Endothelial cell of umbilical vein (primary cell): ENCODE measurements at regions not wholly inside any gene's neighbourhood (a gene's known extent, or its start where the extent isn't known, plus 50 kb on each side); places are given as distances from the start of the nearest gene placed in this dataset.

Experiments
- BruUV-seq: library from RNA; stranded (reverse); fragments of 400-500 nt; replicated peaks from 2 replicates; lab custom pipeline; 2021; lab: Mats Ljungman, UMichigan
- CTCF ChIA-PET: fragments of 300-600, 350-600 bp; sonication (Branson Sonifier 250); formaldehyde crosslinking; loops from one replicate; lab custom pipeline; 2021; ENCODE audit warnings: antibody characterized with exemption, inconsistent platforms; lab: Charles Lee
- POLR2A ChIA-PET: fragments of 300-600, 350-600 bp; sonication (Branson Sonifier 250); formaldehyde crosslinking; loops from one replicate; lab custom pipeline; 2021; ENCODE audit warnings: antibody characterized with exemption, inconsistent platforms; lab: Charles Lee
- DNase-seq: peaks from one replicate; pipeline ENCODE4 v3.0.0-alpha.2; 2011; ENCODE audit warnings: low read depth, low spot score
- FAIRE-seq: peaks from 2 replicates; lab custom pipeline; 2011; peaks lifted over from hg19 to GRCh38; lab: Jason Lieb, UNC
- H2AFZ ChIP-seq: 2 replicates; pipeline ENCODE4 v1.6.0; 2012; ENCODE audit warnings: low read depth, low read length, control low read depth, inconsistent platforms
- H3K27ac ChIP-seq: 2 replicates; pipeline ENCODE4 v1.5.1; 2011; ENCODE audit warnings: low read depth, mild to moderate bottlenecking, control low read depth, low read length, moderate library complexity; ENCODE audit not compliant: insufficient read depth
- H3K27me3 ChIP-seq, 2 experiments: 2 replicates each; pipeline versions ENCODE4 v1.6.0 to v1.6.1; 2011; ENCODE audit warnings: low read length in 2 of 2, mixed read lengths in 1 of 2; ENCODE audit not compliant: control insufficient read depth in 2 of 2, insufficient read depth in 2 of 2
- H3K36me3 ChIP-seq, 2 experiments: 2 replicates in 1 of 2; 3 replicates in 1 of 2; pipeline ENCODE4 v1.5.1; 2011; ENCODE audit warnings: low read length in 2 of 2, mild to moderate bottlenecking in 1 of 2, moderate library complexity in 1 of 2; ENCODE audit not compliant: control insufficient read depth in 2 of 2, insufficient read depth in 2 of 2; ENCODE audit errors: extremely low read depth in 1 of 2
- H3K4me1 ChIP-seq: 3 replicates; pipeline ENCODE4 v1.5.1; 2011; ENCODE audit warnings: mild to moderate bottlenecking, low read length; ENCODE audit not compliant: control insufficient read depth, insufficient read depth; ENCODE audit errors: extremely low read depth
- H3K4me2 ChIP-seq: 2 replicates; pipeline ENCODE4 v1.6.1; 2011; ENCODE audit warnings: low read length, control low read depth, mixed read lengths; ENCODE audit not compliant: insufficient read depth
- H3K4me3 ChIP-seq, 3 experiments: fragments of 200-600 bp in 1 of 3; sonication (generic), shearing (Covaris generic) in 1 of 3; replicated peaks in 1 of 3; 2 replicates each; pipeline ENCODE4 v1.5.1; 2011 to 2016; ENCODE audit warnings: control low read depth in 3 of 3, low read length in 3 of 3, mild to moderate bottlenecking in 2 of 3, inconsistent platforms in 1 of 3, low read depth in 1 of 3, moderate library complexity in 1 of 3; ENCODE audit not compliant: insufficient read depth in 1 of 3
- H3K79me2 ChIP-seq: 2 replicates; pipeline ENCODE4 v1.6.0; 2012; ENCODE audit warnings: low read length, inconsistent platforms; ENCODE audit not compliant: control insufficient read depth, insufficient read depth
- H3K9ac ChIP-seq: replicated peaks from 2 replicates; pipeline ENCODE3; 2011; ENCODE audit warnings: low read length, control low read depth; ENCODE audit not compliant: insufficient read depth; ENCODE audit errors: extremely low read depth
- H3K9me1 ChIP-seq: replicated peaks from 3 replicates; pipeline ENCODE4 v1.6.0; 2011; ENCODE audit warnings: mild to moderate bottlenecking, low read length; ENCODE audit not compliant: control insufficient read depth, insufficient read depth; ENCODE audit errors: extremely low read depth
- H3K9me3 ChIP-seq: replicated peaks from 2 replicates; pipeline ENCODE4 v1.5.1; 2012; ENCODE audit warnings: low read length, inconsistent platforms; ENCODE audit not compliant: control insufficient read depth, insufficient read depth
- H4K20me1 ChIP-seq: replicated peaks from 2 replicates; pipeline ENCODE3; 2011; ENCODE audit warnings: mild to moderate bottlenecking, low read length; ENCODE audit not compliant: control insufficient read depth, insufficient read depth; ENCODE audit errors: extremely low read depth
- CTCF ChIP-seq, 2 donors: IDR thresholded peaks; 1 replicate in 1 of 2; 2 replicates in 1 of 2; pipeline ENCODE4 v1.5.1; 2011; ENCODE audit warnings: low read length in 2 of 2, mild to moderate bottlenecking in 2 of 2, moderate library complexity in 2 of 2, control low read depth in 1 of 2, inconsistent platforms in 1 of 2, low read depth in 1 of 2; ENCODE audit not compliant: insufficient read depth in 1 of 2; ENCODE audit errors: extremely low read depth in 1 of 2
- EZH2 ChIP-seq: IDR thresholded peaks from 2 replicates; pipeline ENCODE4 v1.6.1; 2012; ENCODE audit warnings: borderline replicate concordance, low read depth, mild to moderate bottlenecking, moderate library complexity, low read length, inconsistent platforms; ENCODE audit not compliant: severe bottlenecking
- FOS ChIP-seq: IDR thresholded peaks from 2 replicates; pipeline ENCODE4 v1.6.1; 2011; ENCODE audit warnings: mild to moderate bottlenecking, low read length, moderate library complexity, borderline replicate concordance; ENCODE audit not compliant: insufficient read depth
- GATA2 ChIP-seq: IDR thresholded peaks from 2 replicates; pipeline ENCODE4 v1.7.0; 2011; ENCODE audit warnings: low read depth, mild to moderate bottlenecking, moderate library complexity, mixed read lengths, low read length; ENCODE audit not compliant: insufficient read length, insufficient read depth
- JUN ChIP-seq: IDR thresholded peaks from 2 replicates; pipeline ENCODE4 v1.6.1; 2011; ENCODE audit warnings: borderline replicate concordance, low read depth; ENCODE audit not compliant: insufficient read length, insufficient read depth
- MAX ChIP-seq: IDR thresholded peaks from 2 replicates; pipeline ENCODE4 v1.6.1; 2011; ENCODE audit not compliant: insufficient read depth, insufficient read length
- MYC ChIP-seq: IDR thresholded peaks from one replicate; pipeline ENCODE4 v1.6.1; 2011; ENCODE audit warnings: mild to moderate bottlenecking, low read depth, low read length
- POLR2A ChIP-seq: IDR thresholded peaks from 2 replicates; pipeline ENCODE4 v1.6.1; 2012; ENCODE audit warnings: low read depth, mild to moderate bottlenecking, control low read depth, low read length
- POLR2AphosphoS5 ChIP-seq: IDR thresholded peaks from 2 replicates; pipeline ENCODE4 v1.6.1; 2012; ENCODE audit warnings: low read depth, mild to moderate bottlenecking, control low read depth, low read length, moderate library complexity; ENCODE audit not compliant: insufficient read depth
- dilution Hi-C: fragments of 300-500 bp; cut with MboI; formaldehyde crosslinking; loops from one replicate; pipeline ENCODE4 v1.15.0; 2019; ENCODE audit warnings: low sequenced_read_pairs; ENCODE audit not compliant: extremely low pct_ligation_motif_present
- intact Hi-C: fragments of 100-400 bp; cut with micrococcal nuclease; formaldehyde crosslinking; loops from one replicate; pipeline ENCODE4 v1.10.0; 2022

GRCh38 chr2:77720115-77720514 lies 197.9 kb upstream of the LRRTM4 start:
- H3K9me3 ChIP-seq = no peaks in the 10 kb centered on the region
- no peak overlapping the region for H3K4me2 ChIP-seq
- BruUV-seq = no TSS peak
- H3K79me2 ChIP-seq = no peaks in the 10 kb centered on the region
- dilution Hi-C loops (no loop called here), intact Hi-C loops (no loop called here)
- no peak overlapping the region for H2AFZ ChIP-seq
- CTCF ChIA-PET = no interaction called here
- POLR2A ChIA-PET = no interaction called here
- no peak for TF ChIP-seq POLR2A
- H3K4me1 ChIP-seq = no peaks in the 10 kb centered on the region
- H3K27me3 ChIP-seq = no peaks in the 10 kb centered on the region
- no peak for FAIRE-seq
- H3K9me1 ChIP-seq = no peaks in the 10 kb centered on the region
- DNase-seq = no peak
- H3K27ac ChIP-seq = no peak overlapping the region
- no peak overlapping the region for H3K9ac ChIP-seq
- H3K36me3 ChIP-seq = no peaks in the 10 kb centered on the region
- no peak overlapping the region for H3K4me3 ChIP-seq
- no peaks in the 10 kb centered on the region for H4K20me1 ChIP-seq

GRCh38 chr2:77721593-77721992 lies 199.4 kb upstream of the LRRTM4 start:
- no peaks in the 10 kb centered on the region for H3K4me1 ChIP-seq
- no TSS peak for BruUV-seq
- dilution Hi-C loops (no loop called here), intact Hi-C loops (no loop called here)
- H4K20me1 ChIP-seq = no peaks in the 10 kb centered on the region
- H3K36me3 ChIP-seq = no peaks in the 10 kb centered on the region
- no peak overlapping the region for H3K9ac ChIP-seq
- H3K4me2 ChIP-seq = no peak overlapping the region
- ChIA-PET CTCF (no interaction called here), POLR2A (no interaction called here)
- no peak for TF ChIP-seq CTCF (IDR thresholded peaks at IDR 0.05; ENCODE audit: extremely low read depth in 1 of 2, insufficient read depth in 1 of 2, low read depth in 1 of 2, low read length in 2 of 2)
- no peak for TF ChIP-seq JUN
- no peak for TF ChIP-seq POLR2A
- no peak for TF ChIP-seq MAX
- no peak for TF ChIP-seq FOS
- no peak for TF ChIP-seq EZH2
- no peak for TF ChIP-seq GATA2
- TF ChIP-seq POLR2AphosphoS5 = no peak
- TF ChIP-seq MYC = no peak
- H3K4me3 ChIP-seq = no peak overlapping the region
- FAIRE-seq (no peak), DNase-seq (no peak)
- no peaks in the 10 kb centered on the region for H3K9me1 ChIP-seq
- H3K9me3 ChIP-seq = no peaks in the 10 kb centered on the region
- no peaks in the 10 kb centered on the region for H3K27me3 ChIP-seq
- no peak overlapping the region for H3K27ac ChIP-seq
- no peaks in the 10 kb centered on the region for H3K79me2 ChIP-seq
- H2AFZ ChIP-seq = no peak overlapping the region
